Neural cell (in vitro differentiated cells): ENCODE measurements at regions not wholly inside any gene's neighbourhood (a gene's known extent, or its start where the extent isn't known, plus 50 kb on each side); places are given as distances from the start of the nearest gene placed in this dataset.

Experiments
- H2AFZ ChIP-seq: fragments of 200-600, 300-800 bp; sonication (generic), shearing (Covaris generic); 2 replicates; pipeline ENCODE4 v1.6.0; 2014; ENCODE audit warnings: low read depth, mild to moderate bottlenecking, antibody characterized with exemption, low read length, moderate library complexity
- H3F3A ChIP-seq: fragments of 200-600 bp; shearing (Covaris generic); 2 replicates; pipeline ENCODE4 v1.6.1; 2016; ENCODE audit warnings: mild to moderate bottlenecking, moderate library complexity, mixed read lengths, antibody characterized with exemption, low read length; ENCODE audit not compliant: insufficient read depth, poor library complexity, severe bottlenecking
- H3K27ac ChIP-seq: fragments of 200-600, 300-800 bp; sonication (generic), shearing (Covaris generic); 2 replicates; pipeline ENCODE4 v1.5.1; 2014; ENCODE audit warnings: mild to moderate bottlenecking, low read length, moderate library complexity
- H3K27me3 ChIP-seq: fragments of 300-800, 200-600 bp; sonication (generic), shearing (Covaris generic); 2 replicates; pipeline ENCODE4 v1.6.0; 2014; ENCODE audit warnings: mild to moderate bottlenecking, low read depth, low read length, moderate library complexity; ENCODE audit not compliant: insufficient read depth
- H3K36me3 ChIP-seq: fragments of 300-800, 200-600 bp; sonication (generic), shearing (Covaris generic); 2 replicates; pipeline ENCODE4 v1.5.1; 2014; ENCODE audit warnings: mild to moderate bottlenecking, antibody characterized with exemption, low read length, moderate library complexity; ENCODE audit not compliant: insufficient read depth
- H3K4me2 ChIP-seq: fragments of 300-800, 200-600 bp; sonication (generic), shearing (Covaris generic); 2 replicates; pipeline ENCODE4 v1.6.0; 2014; ENCODE audit warnings: mild to moderate bottlenecking, low read length
- H3K4me3 ChIP-seq: fragments of 300-800, 200-600 bp; sonication (generic), shearing (Covaris generic); 2 replicates; pipeline ENCODE4 v1.5.1; 2014; ENCODE audit warnings: mild to moderate bottlenecking, low read length, moderate library complexity
- H3K79me2 ChIP-seq: fragments of 200-600 bp; shearing (Covaris generic); replicated peaks from 2 replicates; pipeline ENCODE4 v1.6.0; 2014; ENCODE audit warnings: mild to moderate bottlenecking, low read length, moderate library complexity; ENCODE audit not compliant: insufficient read depth
- H3K9ac ChIP-seq: fragments of 300-800, 200-600 bp; sonication (generic), shearing (Covaris generic); 2 replicates; pipeline ENCODE4 v1.6.1; 2016; ENCODE audit warnings: mild to moderate bottlenecking, low read length, mixed read lengths
- H3K9me2 ChIP-seq: fragments of 200-600 bp; shearing (Covaris generic); 2 replicates; pipeline ENCODE4 v1.6.1; 2016; ENCODE audit warnings: mild to moderate bottlenecking, low read length, mixed read lengths; ENCODE audit not compliant: insufficient read depth
- H3K9me3 ChIP-seq: fragments of 200-600, 300-800 bp; sonication (generic), shearing (Covaris generic); 2 replicates; pipeline ENCODE4 v1.6.1; 2016; ENCODE audit warnings: mild to moderate bottlenecking, mixed run types, low read length, moderate library complexity, mixed read lengths
- H4K20me1 ChIP-seq: fragments of 200-600 bp; shearing (Covaris generic); 2 replicates; pipeline ENCODE4 v1.6.1; 2016; ENCODE audit warnings: mild to moderate bottlenecking, mixed run types; ENCODE audit not compliant: insufficient read depth
- CTCF ChIP-seq: fragments of 450-650 bp; IDR thresholded peaks from 2 replicates; pipeline ENCODE4 v1.5.1; 2014; ENCODE audit warnings: antibody characterized with exemption, mild to moderate bottlenecking, moderate library complexity; ENCODE audit not compliant: poor library complexity, severe bottlenecking
- EP300 ChIP-seq: fragments of 450-650 bp; conservative IDR thresholded peaks from 2 replicates; pipeline ENCODE4 v1.6.1; 2014; ENCODE audit warnings: antibody characterized with exemption, mild to moderate bottlenecking, moderate library complexity; ENCODE audit not compliant: poor library complexity, severe bottlenecking
- EZH2 ChIP-seq: fragments of 200-600, 300-800 bp; shearing (Covaris generic), sonication (generic); IDR thresholded peaks from 2 replicates; pipeline ENCODE4 v1.6.1; 2014; ENCODE audit warnings: antibody characterized with exemption, low read length, borderline replicate concordance, mild to moderate bottlenecking; ENCODE audit not compliant: insufficient read depth, poor library complexity, severe bottlenecking
- MXI1 ChIP-seq: fragments of 450-650 bp; conservative IDR thresholded peaks from 2 replicates; pipeline ENCODE4 v1.6.1; 2014; ENCODE audit warnings: antibody characterized with exemption, mild to moderate bottlenecking; ENCODE audit not compliant: poor library complexity, severe bottlenecking
- POLR2AphosphoS5 ChIP-seq: IDR thresholded peaks from 2 replicates; pipeline ENCODE4 v1.6.1; 2012
- RAD21 ChIP-seq: fragments of 450-650 bp; conservative IDR thresholded peaks from 2 replicates; pipeline ENCODE4 v1.6.1; 2014; ENCODE audit warnings: antibody characterized with exemption, mild to moderate bottlenecking, moderate library complexity
- REST ChIP-seq: IDR thresholded peaks from 2 replicates; pipeline ENCODE4 v1.6.1; 2012; ENCODE audit warnings: borderline replicate concordance
- SMC3 ChIP-seq: fragments of 450-650 bp; conservative IDR thresholded peaks from 2 replicates; pipeline ENCODE4 v1.6.1; 2014; ENCODE audit warnings: antibody characterized with exemption, mild to moderate bottlenecking, moderate library complexity; ENCODE audit not compliant: poor library complexity
- TAF1 ChIP-seq: IDR thresholded peaks from 2 replicates; pipeline ENCODE4 v1.6.1; 2012; ENCODE audit warnings: low read depth

GRCh38 chr10:64765498-64765897 lies 1244.3 kb downstream of the REEP3 start:
- Histone ChIP-seq H3K36me3 (no peaks in the 10 kb centered on the region), H3K4me2 (no peak overlapping the region), H3K9me3 (no peaks in the 10 kb centered on the region), H3K9me2 (no peaks in the 10 kb centered on the region), H3K4me3 (no peak overlapping the region), H4K20me1 (no peaks in the 10 kb centered on the region), H2AFZ (no peak overlapping the region), H3K9ac (no peak overlapping the region), H3K79me2 (no peaks in the 10 kb centered on the region), H3K27ac (no peak overlapping the region), H3K27me3 (no peaks in the 10 kb centered on the region), H3F3A (no peaks in the 10 kb centered on the region)
- TF ChIP-seq POLR2AphosphoS5 (no peak), RAD21 (no peak), MXI1 (no peak), REST (no peak), SMC3 (no peak), EZH2 (no peak), TAF1 (no peak), CTCF (no peak), EP300 (no peak)

- no peak overlapping the region for H3K27ac ChIP-seq
These were observed 1250.3 kb downstream of the REEP3 start for GRCh38 chr10:64771253-64772050.

More at GRCh38 chr10:64771253-64772050, 1250.3 kb downstream of the REEP3 start:
- Histone ChIP-seq H3K9me2 (no peaks in the 10 kb centered on the region), H3K36me3 (no peaks in the 10 kb centered on the region), H3K9me3 (no peaks in the 10 kb centered on the region), H3K79me2 (no peaks in the 10 kb centered on the region), H3K27me3 (no peaks in the 10 kb centered on the region), H4K20me1 (no peaks in the 10 kb centered on the region), H3K4me2 (no peak overlapping the region), H3K4me3 (no peak overlapping the region), H3F3A (no peaks in the 10 kb centered on the region), H3K9ac (no peak overlapping the region), H2AFZ (no peak overlapping the region)
- TF ChIP-seq EP300 (no peak), CTCF (no peak), REST (no peak), POLR2AphosphoS5 (no peak), RAD21 (no peak), EZH2 (no peak), TAF1 (no peak), MXI1 (no peak)
